H1 (cell line): ENCODE measurements at regions not wholly inside any gene's neighbourhood (a gene's known extent, or its start where the extent isn't known, plus 50 kb on each side); places are given as distances from the start of the nearest gene placed in this dataset.

ENCODE experiments used
- RBBP5 ChIP-seq: IDR thresholded peaks from 2 replicates; pipeline ENCODE4 v1.7.1; 2012; ENCODE audit warnings: low read depth, mild to moderate bottlenecking, inconsistent platforms, low read length, moderate library complexity, borderline replicate concordance
- TF ChIP-seq, protein P1 (sequence below): fragments of 300-600 bp; sonication (generic); IDR thresholded peaks from 2 replicates; pipeline ENCODE4 v1.7.1; 2012; ENCODE audit warnings: low read length, moderate library complexity, mild to moderate bottlenecking, inconsistent platforms; ENCODE audit not compliant: insufficient replicate concordance
- TF ChIP-seq, protein P2 (sequence below): IDR thresholded peaks from 2 replicates; pipeline ENCODE4 v1.6.1; 2011; ENCODE audit warnings: low read depth, mild to moderate bottlenecking, low read length; ENCODE audit not compliant: insufficient read depth

DNA sequence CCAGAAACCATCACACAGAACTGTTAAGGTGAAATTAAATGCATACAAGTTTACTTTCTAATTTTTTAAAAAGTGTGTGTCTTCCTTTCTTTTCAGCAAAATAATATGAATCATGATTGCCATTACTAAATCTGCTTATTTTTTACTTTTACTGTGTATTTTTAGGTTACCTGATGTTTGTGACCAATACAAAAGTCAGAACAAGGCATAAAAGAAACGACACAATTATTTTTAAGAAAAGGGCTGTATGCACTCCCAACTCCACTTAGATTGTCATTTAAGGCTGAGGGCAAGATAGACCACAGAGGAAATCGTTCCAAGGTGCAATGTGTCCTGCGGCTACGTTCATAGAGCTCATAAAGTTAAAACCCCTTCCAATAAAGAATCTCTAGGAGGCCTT lies 797.0 kb downstream of the TDRD15 start (continued):
- TF ChIP-seq, protein P1, sequence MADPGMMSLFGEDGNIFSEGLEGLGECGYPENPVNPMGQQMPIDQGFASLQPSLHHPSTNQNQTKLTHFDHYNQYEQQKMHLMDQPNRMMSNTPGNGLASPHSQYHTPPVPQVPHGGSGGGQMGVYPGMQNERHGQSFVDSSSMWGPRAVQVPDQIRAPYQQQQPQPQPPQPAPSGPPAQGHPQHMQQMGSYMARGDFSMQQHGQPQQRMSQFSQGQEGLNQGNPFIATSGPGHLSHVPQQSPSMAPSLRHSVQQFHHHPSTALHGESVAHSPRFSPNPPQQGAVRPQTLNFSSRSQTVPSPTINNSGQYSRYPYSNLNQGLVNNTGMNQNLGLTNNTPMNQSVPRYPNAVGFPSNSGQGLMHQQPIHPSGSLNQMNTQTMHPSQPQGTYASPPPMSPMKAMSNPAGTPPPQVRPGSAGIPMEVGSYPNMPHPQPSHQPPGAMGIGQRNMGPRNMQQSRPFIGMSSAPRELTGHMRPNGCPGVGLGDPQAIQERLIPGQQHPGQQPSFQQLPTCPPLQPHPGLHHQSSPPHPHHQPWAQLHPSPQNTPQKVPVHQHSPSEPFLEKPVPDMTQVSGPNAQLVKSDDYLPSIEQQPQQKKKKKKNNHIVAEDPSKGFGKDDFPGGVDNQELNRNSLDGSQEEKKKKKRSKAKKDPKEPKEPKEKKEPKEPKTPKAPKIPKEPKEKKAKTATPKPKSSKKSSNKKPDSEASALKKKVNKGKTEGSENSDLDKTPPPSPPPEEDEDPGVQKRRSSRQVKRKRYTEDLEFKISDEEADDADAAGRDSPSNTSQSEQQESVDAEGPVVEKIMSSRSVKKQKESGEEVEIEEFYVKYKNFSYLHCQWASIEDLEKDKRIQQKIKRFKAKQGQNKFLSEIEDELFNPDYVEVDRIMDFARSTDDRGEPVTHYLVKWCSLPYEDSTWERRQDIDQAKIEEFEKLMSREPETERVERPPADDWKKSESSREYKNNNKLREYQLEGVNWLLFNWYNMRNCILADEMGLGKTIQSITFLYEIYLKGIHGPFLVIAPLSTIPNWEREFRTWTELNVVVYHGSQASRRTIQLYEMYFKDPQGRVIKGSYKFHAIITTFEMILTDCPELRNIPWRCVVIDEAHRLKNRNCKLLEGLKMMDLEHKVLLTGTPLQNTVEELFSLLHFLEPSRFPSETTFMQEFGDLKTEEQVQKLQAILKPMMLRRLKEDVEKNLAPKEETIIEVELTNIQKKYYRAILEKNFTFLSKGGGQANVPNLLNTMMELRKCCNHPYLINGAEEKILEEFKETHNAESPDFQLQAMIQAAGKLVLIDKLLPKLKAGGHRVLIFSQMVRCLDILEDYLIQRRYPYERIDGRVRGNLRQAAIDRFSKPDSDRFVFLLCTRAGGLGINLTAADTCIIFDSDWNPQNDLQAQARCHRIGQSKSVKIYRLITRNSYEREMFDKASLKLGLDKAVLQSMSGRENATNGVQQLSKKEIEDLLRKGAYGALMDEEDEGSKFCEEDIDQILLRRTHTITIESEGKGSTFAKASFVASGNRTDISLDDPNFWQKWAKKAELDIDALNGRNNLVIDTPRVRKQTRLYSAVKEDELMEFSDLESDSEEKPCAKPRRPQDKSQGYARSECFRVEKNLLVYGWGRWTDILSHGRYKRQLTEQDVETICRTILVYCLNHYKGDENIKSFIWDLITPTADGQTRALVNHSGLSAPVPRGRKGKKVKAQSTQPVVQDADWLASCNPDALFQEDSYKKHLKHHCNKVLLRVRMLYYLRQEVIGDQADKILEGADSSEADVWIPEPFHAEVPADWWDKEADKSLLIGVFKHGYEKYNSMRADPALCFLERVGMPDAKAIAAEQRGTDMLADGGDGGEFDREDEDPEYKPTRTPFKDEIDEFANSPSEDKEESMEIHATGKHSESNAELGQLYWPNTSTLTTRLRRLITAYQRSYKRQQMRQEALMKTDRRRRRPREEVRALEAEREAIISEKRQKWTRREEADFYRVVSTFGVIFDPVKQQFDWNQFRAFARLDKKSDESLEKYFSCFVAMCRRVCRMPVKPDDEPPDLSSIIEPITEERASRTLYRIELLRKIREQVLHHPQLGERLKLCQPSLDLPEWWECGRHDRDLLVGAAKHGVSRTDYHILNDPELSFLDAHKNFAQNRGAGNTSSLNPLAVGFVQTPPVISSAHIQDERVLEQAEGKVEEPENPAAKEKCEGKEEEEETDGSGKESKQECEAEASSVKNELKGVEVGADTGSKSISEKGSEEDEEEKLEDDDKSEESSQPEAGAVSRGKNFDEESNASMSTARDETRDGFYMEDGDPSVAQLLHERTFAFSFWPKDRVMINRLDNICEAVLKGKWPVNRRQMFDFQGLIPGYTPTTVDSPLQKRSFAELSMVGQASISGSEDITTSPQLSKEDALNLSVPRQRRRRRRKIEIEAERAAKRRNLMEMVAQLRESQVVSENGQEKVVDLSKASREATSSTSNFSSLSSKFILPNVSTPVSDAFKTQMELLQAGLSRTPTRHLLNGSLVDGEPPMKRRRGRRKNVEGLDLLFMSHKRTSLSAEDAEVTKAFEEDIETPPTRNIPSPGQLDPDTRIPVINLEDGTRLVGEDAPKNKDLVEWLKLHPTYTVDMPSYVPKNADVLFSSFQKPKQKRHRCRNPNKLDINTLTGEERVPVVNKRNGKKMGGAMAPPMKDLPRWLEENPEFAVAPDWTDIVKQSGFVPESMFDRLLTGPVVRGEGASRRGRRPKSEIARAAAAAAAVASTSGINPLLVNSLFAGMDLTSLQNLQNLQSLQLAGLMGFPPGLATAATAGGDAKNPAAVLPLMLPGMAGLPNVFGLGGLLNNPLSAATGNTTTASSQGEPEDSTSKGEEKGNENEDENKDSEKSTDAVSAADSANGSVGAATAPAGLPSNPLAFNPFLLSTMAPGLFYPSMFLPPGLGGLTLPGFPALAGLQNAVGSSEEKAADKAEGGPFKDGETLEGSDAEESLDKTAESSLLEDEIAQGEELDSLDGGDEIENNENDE: no peak
- TF ChIP-seq, protein P2, sequence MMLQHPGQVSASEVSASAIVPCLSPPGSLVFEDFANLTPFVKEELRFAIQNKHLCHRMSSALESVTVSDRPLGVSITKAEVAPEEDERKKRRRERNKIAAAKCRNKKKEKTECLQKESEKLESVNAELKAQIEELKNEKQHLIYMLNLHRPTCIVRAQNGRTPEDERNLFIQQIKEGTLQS: no peak
- TF ChIP-seq RBBP5: no peak
